A549 (cell line): ENCODE measurements at regions not wholly inside any gene's neighbourhood (a gene's known extent, or its start where the extent isn't known, plus 50 kb on each side); places are given as distances from the start of the nearest gene placed in this dataset.
"Not testable (repeated sequence)": the region's sequence is repeated elsewhere in the genome, so short reads cannot be mapped to it uniquely, and the experiment has no call there.

Experiments used
- ATAC-seq, 2 experiments: fragments of 200-7000 bp in 1 of 2; fragments of >200 bp in 1 of 2; cut with Nextera tagmentation in 1 of 2; cut with Tn5 transposase in 1 of 2; 3 replicates each; pipeline versions ENCODE4 v1.8.0 to v1.9.1; 2018 to 2020; ENCODE audit warnings: mild to moderate bottlenecking in 1 of 2, moderate library complexity in 1 of 2
- CTCF ChIA-PET: fragments of 300-600 bp; sonication (Branson Sonifier 250); formaldehyde crosslinking; extraction: SDS; loops from one replicate; lab custom pipeline; 2021; ENCODE audit warnings: antibody characterized with exemption, inconsistent platforms; lab: Yijun Ruan, JAX
- POLR2A ChIA-PET: fragments of 350-600 bp; formaldehyde crosslinking; extraction: SDS; loops from one replicate; lab custom pipeline; 2021; ENCODE audit warnings: antibody characterized with exemption, inconsistent platforms; lab: Yijun Ruan, JAX
- DNase-seq, 2 experiments: peaks; one replicate each; pipeline versions ENCODE4 v3.0.0 to v3.0.0-alpha.2; 2011 to 2016; ENCODE audit warnings: low read depth in 1 of 2, low spot score in 1 of 2
- FAIRE-seq: peaks from 2 replicates; lab custom pipeline; 2011; peaks lifted over from hg19 to GRCh38; lab: Jason Lieb, UNC
- H3K27ac ChIP-seq, 2 experiments: fragments of >200 bp; sonication (Bioruptor Twin); formaldehyde crosslinking; 3 replicates each; pipeline ENCODE4 v1.5.1; 2016 to 2017
- H3K4me1 ChIP-seq: fragments of >200 bp; sonication (Bioruptor Twin); formaldehyde crosslinking; 3 replicates; pipeline ENCODE4 v1.6.1; 2016
- H3K4me2 ChIP-seq: fragments of >200 bp; sonication (Bioruptor Twin); formaldehyde crosslinking; 3 replicates; pipeline ENCODE4 v1.6.1; 2016
- H3K4me3 ChIP-seq: fragments of >200 bp; sonication (Bioruptor Twin); formaldehyde crosslinking; 3 replicates; pipeline ENCODE4 v1.5.1; 2016
- H3K9me3 ChIP-seq: fragments of >200 bp; sonication (Bioruptor Twin); formaldehyde crosslinking; 3 replicates; pipeline ENCODE4 v1.6.1; 2016
- CBX8 ChIP-seq: fragments of 200-600 bp; sonication (generic); IDR thresholded peaks from 2 replicates; pipeline ENCODE4 v1.6.1; 2016
- CHD2 ChIP-seq: fragments of 150-350 bp; IDR thresholded peaks from 2 replicates; pipeline ENCODE4 v1.6.1; 2014; ENCODE audit warnings: low read length; ENCODE audit not compliant: partially characterized antibody
- FOSB ChIP-seq: fragments of 250-450 bp; sonication (Bioruptor Pico); IDR thresholded peaks from 2 replicates; pipeline ENCODE4 v1.5.0; 2020; ENCODE audit warnings: mild to moderate bottlenecking, moderate library complexity
- FOXS1 ChIP-seq: fragments of 250-450 bp; sonication (Bioruptor Pico); IDR thresholded peaks from 2 replicates; pipeline ENCODE4 v1.5.0; 2020; ENCODE audit warnings: mild to moderate bottlenecking, moderate library complexity
- GATA3 ChIP-seq: IDR thresholded peaks from 2 replicates; pipeline ENCODE4 v1.6.1; 2012; ENCODE audit warnings: borderline replicate concordance
- HDAC2 ChIP-seq: fragments of 200-600 bp; sonication (generic); IDR thresholded peaks from 2 replicates; pipeline ENCODE4 v1.6.1; 2016
- HEYL ChIP-seq: fragments of 250-450 bp; sonication (Bioruptor Pico); IDR thresholded peaks from 2 replicates; pipeline ENCODE4 v1.8.0; 2021; ENCODE audit warnings: mild to moderate bottlenecking, moderate library complexity
- HOXB13 ChIP-seq: fragments of 250-450 bp; sonication (Bioruptor Pico); IDR thresholded peaks from 2 replicates; pipeline ENCODE4 v1.5.0; 2020; ENCODE audit warnings: low read depth, mild to moderate bottlenecking, moderate library complexity
- JUNB ChIP-seq: fragments of >200 bp; sonication (Bioruptor Twin); formaldehyde crosslinking; IDR thresholded peaks from 2 replicates; pipeline ENCODE4 v1.6.1; 2016
- KDM5A ChIP-seq: fragments of 200-600 bp; sonication (generic); IDR thresholded peaks from 2 replicates; pipeline ENCODE4 v1.6.1; 2016; ENCODE audit warnings: antibody characterized with exemption, mild to moderate bottlenecking
- NPAS2 ChIP-seq: fragments of 250-450 bp; sonication (Bioruptor Pico); IDR thresholded peaks from 2 replicates; pipeline ENCODE4 v1.8.0; 2022; ENCODE audit warnings: mild to moderate bottlenecking, moderate library complexity, borderline replicate concordance
- NR3C1 ChIP-seq: fragments of >200 bp; sonication (Bioruptor Twin); formaldehyde crosslinking; IDR thresholded peaks from 3 replicates; pipeline ENCODE4 v1.6.1; 2017
- PHF8 ChIP-seq: fragments of 200-600 bp; sonication (generic); IDR thresholded peaks from 2 replicates; pipeline ENCODE4 v1.6.1; 2016; ENCODE audit warnings: low read depth, mild to moderate bottlenecking, antibody characterized with exemption, moderate library complexity, borderline replicate concordance
- RAD21 ChIP-seq, 2 experiments: fragments of >200 bp in 1 of 2; sonication (Bioruptor Twin) in 1 of 2; formaldehyde crosslinking in 1 of 2; IDR thresholded peaks in 1 of 2; conservative IDR thresholded peaks in 1 of 2; 2 replicates in 1 of 2; 3 replicates in 1 of 2; pipeline ENCODE4 v1.6.1; 2012 to 2018; ENCODE audit warnings: inconsistent platforms in 1 of 2
- RARB ChIP-seq: fragments of 250-450 bp; sonication (Bioruptor Pico); IDR thresholded peaks from 2 replicates; pipeline ENCODE4 v1.8.0; 2021; ENCODE audit warnings: mild to moderate bottlenecking, moderate library complexity
- SMC3 ChIP-seq: fragments of >200 bp; sonication (Bioruptor Twin); formaldehyde crosslinking; IDR thresholded peaks from 3 replicates; pipeline ENCODE4 v1.6.1; 2018; ENCODE audit warnings: inconsistent platforms
- TP53 ChIP-seq: fragments of 250-450 bp; sonication (Bioruptor Pico); IDR thresholded peaks from 2 replicates; pipeline ENCODE4 v1.5.0; 2021; ENCODE audit warnings: mild to moderate bottlenecking, moderate library complexity
- ZFP36 ChIP-seq: fragments of 450-650 bp; IDR thresholded peaks from 2 replicates; pipeline ENCODE4 v1.6.1; 2014; ENCODE audit warnings: borderline replicate concordance; ENCODE audit not compliant: partially characterized antibody
- ZSCAN20 ChIP-seq: fragments of 250-450 bp; sonication (Bioruptor Pico); IDR thresholded peaks from 2 replicates; pipeline ENCODE4 v1.8.0; 2022; ENCODE audit warnings: mild to moderate bottlenecking, moderate library complexity
- WGBS: methylation state at CpG from one replicate; pipeline ENCODE4 v1.1.6; 2017; ENCODE audit errors: missing lambda C conversion rate; 5-methylcytosine and 5-hydroxymethylcytosine counted together
- TF ChIP-seq, protein P1 (sequence below): fragments of 450-650 bp; IDR thresholded peaks from 2 replicates; pipeline ENCODE4 v1.6.1; 2014; ENCODE audit warnings: antibody characterized with exemption
- TF ChIP-seq, protein P2 (sequence below): fragments of >200 bp; sonication (Bioruptor Twin); formaldehyde crosslinking; IDR thresholded peaks from 3 replicates; pipeline ENCODE4 v1.5.1; 2016
- TF ChIP-seq, protein P3 (sequence below): IDR thresholded peaks from 2 replicates; pipeline ENCODE4 v1.6.1; 2012
- TF ChIP-seq, protein P4 (sequence below): IDR thresholded peaks from 2 replicates; pipeline ENCODE4 v1.6.1; 2012; ENCODE audit warnings: low read depth, borderline replicate concordance
- TF ChIP-seq, protein P5 (sequence below): fragments of 150-350 bp; IDR thresholded peaks from 2 replicates; pipeline ENCODE4 v1.6.1; 2014; ENCODE audit warnings: low read depth, mild to moderate bottlenecking, low read length

DNA sequence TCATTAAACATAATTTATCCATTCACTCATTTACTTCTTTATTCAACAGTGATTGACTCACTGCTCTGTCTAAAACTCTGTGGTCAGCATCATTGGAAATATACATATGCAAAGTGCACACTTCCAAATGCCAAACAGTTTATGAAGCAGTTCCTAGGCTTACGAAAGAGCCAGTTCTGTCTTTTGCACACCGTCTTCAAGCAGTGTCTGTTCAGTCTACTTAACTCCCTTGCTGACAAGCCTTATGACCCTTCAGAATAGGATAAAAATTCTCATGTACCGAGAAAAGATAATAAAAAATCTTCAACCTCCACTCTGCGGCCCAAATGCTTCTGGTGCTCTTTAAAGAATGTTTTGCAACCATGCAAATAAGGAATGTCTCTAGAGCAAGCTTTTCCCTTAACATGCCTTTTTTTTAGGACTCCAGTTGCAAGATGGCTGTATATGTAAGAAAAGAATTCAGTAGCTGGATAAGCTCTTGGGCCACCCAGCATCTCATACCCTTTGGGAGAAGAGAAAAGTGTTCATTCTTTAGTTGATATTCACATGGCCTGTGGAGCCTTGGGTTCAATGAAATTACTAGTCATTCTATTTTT lies 1037.0 kb upstream of the SLIT2 start:
- Histone ChIP-seq H3K4me1 (no peaks in the 10 kb centered on the region), H3K4me3 (no peak overlapping the region), H3K9me3 (no peaks in the 10 kb centered on the region; the same call in 2 of the 3 replicates), H3K27ac (no peak overlapping the region), H3K4me2 (no peak overlapping the region)
- ChIA-PET CTCF (no interaction called here), POLR2A (no interaction called here)
- no peak for DNase-seq
- TF ChIP-seq FOSB (CRISPR knock-in tag) = no peak
- no peak for TF ChIP-seq KDM5A
- TF ChIP-seq, protein P1, sequence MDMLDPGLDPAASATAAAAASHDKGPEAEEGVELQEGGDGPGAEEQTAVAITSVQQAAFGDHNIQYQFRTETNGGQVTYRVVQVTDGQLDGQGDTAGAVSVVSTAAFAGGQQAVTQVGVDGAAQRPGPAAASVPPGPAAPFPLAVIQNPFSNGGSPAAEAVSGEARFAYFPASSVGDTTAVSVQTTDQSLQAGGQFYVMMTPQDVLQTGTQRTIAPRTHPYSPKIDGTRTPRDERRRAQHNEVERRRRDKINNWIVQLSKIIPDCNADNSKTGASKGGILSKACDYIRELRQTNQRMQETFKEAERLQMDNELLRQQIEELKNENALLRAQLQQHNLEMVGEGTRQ = no peak
- TF ChIP-seq, protein P2, sequence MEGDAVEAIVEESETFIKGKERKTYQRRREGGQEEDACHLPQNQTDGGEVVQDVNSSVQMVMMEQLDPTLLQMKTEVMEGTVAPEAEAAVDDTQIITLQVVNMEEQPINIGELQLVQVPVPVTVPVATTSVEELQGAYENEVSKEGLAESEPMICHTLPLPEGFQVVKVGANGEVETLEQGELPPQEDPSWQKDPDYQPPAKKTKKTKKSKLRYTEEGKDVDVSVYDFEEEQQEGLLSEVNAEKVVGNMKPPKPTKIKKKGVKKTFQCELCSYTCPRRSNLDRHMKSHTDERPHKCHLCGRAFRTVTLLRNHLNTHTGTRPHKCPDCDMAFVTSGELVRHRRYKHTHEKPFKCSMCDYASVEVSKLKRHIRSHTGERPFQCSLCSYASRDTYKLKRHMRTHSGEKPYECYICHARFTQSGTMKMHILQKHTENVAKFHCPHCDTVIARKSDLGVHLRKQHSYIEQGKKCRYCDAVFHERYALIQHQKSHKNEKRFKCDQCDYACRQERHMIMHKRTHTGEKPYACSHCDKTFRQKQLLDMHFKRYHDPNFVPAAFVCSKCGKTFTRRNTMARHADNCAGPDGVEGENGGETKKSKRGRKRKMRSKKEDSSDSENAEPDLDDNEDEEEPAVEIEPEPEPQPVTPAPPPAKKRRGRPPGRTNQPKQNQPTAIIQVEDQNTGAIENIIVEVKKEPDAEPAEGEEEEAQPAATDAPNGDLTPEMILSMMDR = no peak
- no peak for TF ChIP-seq TP53 (CRISPR knock-in tag)
- TF ChIP-seq HOXB13 (CRISPR knock-in tag) = no peak
- TF ChIP-seq RARB (CRISPR knock-in tag) = no peak
- TF ChIP-seq HEYL (CRISPR knock-in tag) = no peak
- TF ChIP-seq, protein P3, sequence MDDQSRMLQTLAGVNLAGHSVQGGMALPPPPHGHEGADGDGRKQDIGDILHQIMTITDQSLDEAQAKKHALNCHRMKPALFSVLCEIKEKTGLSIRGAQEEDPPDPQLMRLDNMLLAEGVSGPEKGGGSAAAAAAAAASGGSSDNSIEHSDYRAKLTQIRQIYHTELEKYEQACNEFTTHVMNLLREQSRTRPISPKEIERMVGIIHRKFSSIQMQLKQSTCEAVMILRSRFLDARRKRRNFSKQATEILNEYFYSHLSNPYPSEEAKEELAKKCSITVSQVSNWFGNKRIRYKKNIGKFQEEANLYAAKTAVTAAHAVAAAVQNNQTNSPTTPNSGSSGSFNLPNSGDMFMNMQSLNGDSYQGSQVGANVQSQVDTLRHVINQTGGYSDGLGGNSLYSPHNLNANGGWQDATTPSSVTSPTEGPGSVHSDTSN = no peak
- TF ChIP-seq SMC3 = no peak
- no peak for TF ChIP-seq PHF8
- TF ChIP-seq CBX8 = no peak
- no peak for TF ChIP-seq CHD2
- TF ChIP-seq, protein P4, sequence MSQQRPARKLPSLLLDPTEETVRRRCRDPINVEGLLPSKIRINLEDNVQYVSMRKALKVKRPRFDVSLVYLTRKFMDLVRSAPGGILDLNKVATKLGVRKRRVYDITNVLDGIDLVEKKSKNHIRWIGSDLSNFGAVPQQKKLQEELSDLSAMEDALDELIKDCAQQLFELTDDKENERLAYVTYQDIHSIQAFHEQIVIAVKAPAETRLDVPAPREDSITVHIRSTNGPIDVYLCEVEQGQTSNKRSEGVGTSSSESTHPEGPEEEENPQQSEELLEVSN = no peak
- TF ChIP-seq NR3C1 = no peak
- ATAC-seq = no peak
- 4% methylated on average over 4 of the region's 4 CpGs for WGBS
- no peak for FAIRE-seq

DNA sequence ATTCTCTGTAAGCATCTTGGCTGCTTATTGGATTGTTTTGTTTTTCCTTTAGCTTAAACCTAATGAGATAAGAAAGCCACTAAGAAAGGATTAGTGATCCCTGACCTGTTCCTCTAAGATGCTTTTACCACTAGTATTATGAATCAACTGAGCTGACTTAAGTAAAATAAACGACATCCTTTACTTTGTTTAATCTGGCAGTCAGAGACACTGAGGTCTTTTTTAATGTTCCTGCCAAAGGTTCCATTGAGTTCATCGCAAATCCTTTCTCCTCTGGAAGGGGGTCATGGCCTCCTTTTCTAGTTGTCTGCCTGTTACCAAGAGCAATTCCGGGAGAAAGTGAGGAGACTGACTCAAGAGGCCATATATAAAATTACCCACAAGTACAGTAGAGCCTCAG lies 1038.3 kb upstream of the SLIT2 start:
- ChIA-PET POLR2A (no interaction called here), CTCF (no interaction called here)
- WGBS = 0% methylated on average over 3 of the region's 3 CpGs
- Histone ChIP-seq H3K4me1 (no peaks in the 10 kb centered on the region), H3K4me2 (no peak overlapping the region), H3K4me3 (no peak overlapping the region), H3K27ac (no peak overlapping the region), H3K9me3 (no peaks in the 10 kb centered on the region; the same call in 2 of the 3 replicates)
- no peak for TF ChIP-seq NPAS2 (CRISPR knock-in tag)
- TF ChIP-seq CHD2 = no peak
- no peak for TF ChIP-seq PHF8
- TF ChIP-seq ZFP36 = no peak
- no peak for TF ChIP-seq RAD21 (conservative IDR thresholded peaks at IDR 0.05 in 1 of 2, IDR thresholded peaks at IDR 0.05 in 1 of 2)
- ATAC-seq (no peak), FAIRE-seq (no peak), DNase-seq (no peak)

DNA sequence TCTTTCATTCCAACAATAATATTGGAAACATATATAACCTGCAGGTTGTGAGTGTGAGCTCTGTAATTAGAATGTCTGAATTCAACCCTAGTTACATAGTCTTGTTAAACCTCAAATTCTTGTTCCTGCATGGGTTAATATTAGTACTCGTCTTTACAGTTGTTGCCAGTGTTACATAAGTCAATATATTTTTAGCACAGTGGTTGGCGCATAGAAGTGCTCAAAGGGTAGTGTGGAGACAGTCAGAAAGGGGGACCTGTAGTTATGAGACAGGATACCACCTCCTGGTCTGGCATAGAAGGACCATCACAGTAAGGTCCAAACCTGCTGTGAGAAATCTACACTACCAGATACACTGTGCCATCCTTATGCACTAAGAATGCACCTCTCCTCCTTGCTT lies 1045.9 kb upstream of the SLIT2 start:
- Histone ChIP-seq H3K4me2 (no peak overlapping the region), H3K4me3 (no peak overlapping the region), H3K4me1 (no peaks in the 10 kb centered on the region)
- CTCF ChIA-PET = no interaction called here
- no peak for FAIRE-seq
- TF ChIP-seq, protein P3 = no peak
- TF ChIP-seq FOXS1 (CRISPR knock-in tag) (no peak), RARB (CRISPR knock-in tag) (no peak), GATA3 (no peak), FOSB (CRISPR knock-in tag) (no peak), JUNB (no peak), HDAC2 (no peak), ZSCAN20 (no peak)
- TF ChIP-seq, protein P5, sequence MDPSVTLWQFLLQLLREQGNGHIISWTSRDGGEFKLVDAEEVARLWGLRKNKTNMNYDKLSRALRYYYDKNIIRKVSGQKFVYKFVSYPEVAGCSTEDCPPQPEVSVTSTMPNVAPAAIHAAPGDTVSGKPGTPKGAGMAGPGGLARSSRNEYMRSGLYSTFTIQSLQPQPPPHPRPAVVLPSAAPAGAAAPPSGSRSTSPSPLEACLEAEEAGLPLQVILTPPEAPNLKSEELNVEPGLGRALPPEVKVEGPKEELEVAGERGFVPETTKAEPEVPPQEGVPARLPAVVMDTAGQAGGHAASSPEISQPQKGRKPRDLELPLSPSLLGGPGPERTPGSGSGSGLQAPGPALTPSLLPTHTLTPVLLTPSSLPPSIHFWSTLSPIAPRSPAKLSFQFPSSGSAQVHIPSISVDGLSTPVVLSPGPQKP = no peak
- TF ChIP-seq, protein P4 = no peak
- TF ChIP-seq, all 56 proteins: peak for 0
- DNase-seq (no peak), ATAC-seq (no peak)
- 21% methylated on average over 2 of the region's 2 CpGs for WGBS
- H3K27ac ChIP-seq = no peak overlapping the region
- H3K9me3 ChIP-seq = no peaks in the 10 kb centered on the region
- POLR2A ChIA-PET = no interaction called here

DNA sequence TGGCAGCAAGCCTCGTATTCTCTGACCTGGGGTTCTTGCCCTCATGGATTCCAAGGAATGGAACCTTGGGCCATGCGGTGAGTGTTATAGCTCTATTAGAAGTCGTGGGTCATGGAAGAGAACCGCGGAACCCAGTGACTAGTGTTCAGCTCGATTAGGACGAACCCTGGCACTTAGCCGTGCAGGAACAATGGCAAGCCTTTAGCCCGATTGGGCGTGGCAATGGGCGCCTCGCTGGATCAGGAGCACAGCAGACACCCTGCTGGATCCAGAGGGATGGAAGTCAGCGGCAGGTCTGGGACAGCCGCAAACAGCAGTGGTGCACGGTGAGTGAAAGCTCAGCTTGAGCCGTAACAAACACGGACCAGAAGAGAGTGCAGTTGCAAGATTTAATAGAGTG lies 1053.9 kb upstream of the SLIT2 start:
- 58% methylated on average over 10 of the region's 17 CpGs for WGBS
- H3K27ac ChIP-seq, DNase-seq, H3K4me3 ChIP-seq, CTCF ChIA-PET, POLR2A ChIA-PET, FAIRE-seq, ATAC-seq, H3K9me3 ChIP-seq, H3K4me2 ChIP-seq, H3K4me1 ChIP-seq: not testable (repeated sequence)
